Liver (tissue), 6 donors: ENCODE measurements at regions not wholly inside any gene's neighbourhood (a gene's known extent, or its start where the extent isn't known, plus 50 kb on each side); places are given as distances from the start of the nearest gene placed in this dataset.

Source experiments
- DNase-seq: peaks from one replicate; pipeline ENCODE4 v3.0.0-alpha.2; 2017; ENCODE audit warnings: low spot score
- H3K27ac ChIP-seq, 2 donors: one replicate each; pipeline ENCODE4 v1.7.0; 2013; ENCODE audit warnings: inconsistent platforms in 2 of 2, low read length in 2 of 2, control low read depth in 1 of 2, low read depth in 1 of 2, mild to moderate bottlenecking in 1 of 2
- H3K27me3 ChIP-seq, 4 donors: one replicate each; pipeline versions ENCODE4 v1.6.1 to v1.7.0; 2013; ENCODE audit warnings: low read length in 3 of 4, inconsistent platforms in 1 of 4, mild to moderate bottlenecking in 1 of 4, moderate library complexity in 1 of 4; ENCODE audit not compliant: control insufficient read depth in 4 of 4, insufficient read depth in 4 of 4
- H3K36me3 ChIP-seq, 4 donors: one replicate each; pipeline versions ENCODE4 v1.6.1 to v1.7.0; 2013; ENCODE audit warnings: low read length in 3 of 4, mild to moderate bottlenecking in 3 of 4, low read depth in 1 of 4, moderate library complexity in 1 of 4; ENCODE audit not compliant: control insufficient read depth in 4 of 4, insufficient read depth in 3 of 4
- H3K4me1 ChIP-seq, 4 donors: one replicate each; pipeline versions ENCODE4 v1.6.1 to v1.7.0; 2013; ENCODE audit warnings: low read length in 3 of 4, mild to moderate bottlenecking in 3 of 4, moderate library complexity in 1 of 4; ENCODE audit not compliant: control insufficient read depth in 4 of 4, insufficient read depth in 4 of 4
- H3K4me3 ChIP-seq, 3 donors: one replicate each; pipeline versions ENCODE4 v1.6.1 to v1.7.0; 2013; ENCODE audit warnings: low read length in 3 of 3, control low read depth in 1 of 3, low read depth in 1 of 3, mild to moderate bottlenecking in 1 of 3
- H3K9ac ChIP-seq, 2 donors: one replicate each; pipeline ENCODE4 v1.7.0; 2013; ENCODE audit warnings: low read length in 2 of 2, mild to moderate bottlenecking in 2 of 2, moderate library complexity in 2 of 2, control low read depth in 1 of 2, low read depth in 1 of 2
- H3K9me3 ChIP-seq, 4 donors: one replicate each; pipeline versions ENCODE4 v1.6.1 to v1.7.0; 2013; ENCODE audit warnings: low read length in 3 of 4; ENCODE audit not compliant: control insufficient read depth in 4 of 4
- FOXA1 ChIP-seq: IDR thresholded peaks from 2 replicates; pipeline ENCODE4 v1.6.1; 2016; ENCODE audit warnings: antibody characterized with exemption
- FOXA2 ChIP-seq: IDR thresholded peaks from 2 replicates; pipeline ENCODE4 v1.6.1; 2016; ENCODE audit warnings: antibody characterized with exemption
- GABPA ChIP-seq, 2 donors: IDR thresholded peaks in 1 of 2; conservative IDR thresholded peaks in 1 of 2; 2 replicates each; pipeline ENCODE4 v1.6.1; 2016; ENCODE audit warnings: antibody characterized with exemption in 2 of 2, mild to moderate bottlenecking in 1 of 2, moderate library complexity in 1 of 2
- HNF4A ChIP-seq, 2 donors: conservative IDR thresholded peaks; 2 replicates each; pipeline ENCODE4 v1.6.1; 2016; ENCODE audit warnings: antibody characterized with exemption in 2 of 2, mild to moderate bottlenecking in 2 of 2
- HNF4G ChIP-seq: IDR thresholded peaks from 2 replicates; pipeline ENCODE4 v1.6.1; 2016; ENCODE audit warnings: antibody characterized with exemption
- JUND ChIP-seq, 2 donors: IDR thresholded peaks; 2 replicates each; pipeline ENCODE4 v1.6.1; 2016; ENCODE audit warnings: antibody characterized with exemption in 2 of 2
- NR2F2 ChIP-seq: IDR thresholded peaks from 2 replicates; pipeline ENCODE4 v1.6.1; 2016; ENCODE audit warnings: antibody characterized with exemption
- RAD21 ChIP-seq, 2 donors: IDR thresholded peaks; 2 replicates each; pipeline ENCODE4 v1.6.1; 2016; ENCODE audit warnings: antibody characterized with exemption in 2 of 2, mild to moderate bottlenecking in 2 of 2
- RXRA ChIP-seq, 2 donors: IDR thresholded peaks; 2 replicates each; pipeline ENCODE4 v1.6.1; 2017 to 2018; ENCODE audit warnings: antibody characterized with exemption in 2 of 2, mild to moderate bottlenecking in 1 of 2
- SP1 ChIP-seq: IDR thresholded peaks from 2 replicates; pipeline ENCODE4 v1.6.1; 2018; ENCODE audit warnings: antibody characterized with exemption, mild to moderate bottlenecking
- TAF1 ChIP-seq: conservative IDR thresholded peaks from 2 replicates; pipeline ENCODE4 v1.6.1; 2016; ENCODE audit warnings: antibody characterized with exemption, mild to moderate bottlenecking
- YY1 ChIP-seq: IDR thresholded peaks from 2 replicates; pipeline ENCODE4 v1.6.1; 2016; ENCODE audit warnings: antibody characterized with exemption, mild to moderate bottlenecking
- TF ChIP-seq, protein P1 (sequence below): IDR thresholded peaks from 2 replicates; pipeline ENCODE4 v1.6.1; 2016; ENCODE audit warnings: antibody characterized with exemption
- TF ChIP-seq, protein P2 (sequence below): IDR thresholded peaks from 2 replicates; pipeline ENCODE4 v1.6.1; 2016; ENCODE audit warnings: antibody characterized with exemption, mild to moderate bottlenecking
- TF ChIP-seq, protein P3 (sequence below): IDR thresholded peaks from 2 replicates; pipeline ENCODE4 v1.6.1; 2016; ENCODE audit warnings: antibody characterized with exemption
- TF ChIP-seq, protein P4 (sequence below): IDR thresholded peaks from 2 replicates; pipeline ENCODE4 v1.6.1; 2016; ENCODE audit warnings: antibody characterized with exemption
- donor health status: healthy.
- donor health status: healthy.
- donor health status: healthy.

DNA sequence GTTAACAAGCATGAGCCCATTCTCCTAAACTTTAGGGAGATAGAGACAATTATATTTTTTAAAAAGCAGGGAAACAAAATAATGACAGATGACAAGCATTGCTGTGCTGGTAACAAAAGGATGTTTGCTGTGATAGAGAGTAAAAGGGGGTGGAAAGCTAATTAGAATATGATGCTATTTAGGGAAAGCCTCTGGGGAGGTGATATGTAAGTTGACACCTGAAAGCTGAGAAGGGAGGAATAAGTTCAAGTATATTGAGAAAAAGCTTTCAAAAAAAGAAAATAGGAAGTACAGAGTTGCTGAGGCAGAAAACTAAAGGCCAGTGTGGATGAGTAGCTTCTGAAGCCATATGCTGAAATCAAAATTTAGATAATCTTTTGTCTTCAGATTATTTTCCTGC is 565.2 kb upstream of the NRXN1 start:
- H3K9ac ChIP-seq = no peak overlapping the region
- DNase-seq = no peak
- no peak overlapping the region for H3K4me3 ChIP-seq

DNA sequence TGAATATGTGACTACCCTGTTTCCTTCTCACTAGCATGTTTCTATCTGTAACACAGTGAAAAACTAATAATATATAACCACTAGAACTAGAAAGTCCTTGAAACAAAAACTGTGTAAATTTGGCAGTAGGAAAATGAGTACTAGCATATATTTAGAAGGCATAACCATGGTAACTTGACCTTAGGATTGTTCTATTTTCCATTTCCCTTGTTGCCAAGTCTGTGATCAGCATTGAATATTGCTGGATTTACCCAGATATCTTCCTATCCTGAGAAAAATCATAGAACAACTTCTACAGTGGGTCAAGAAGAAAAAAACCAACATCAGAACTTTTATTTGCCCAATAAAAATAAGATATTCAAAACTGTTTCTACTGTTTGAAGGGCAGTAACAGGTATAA is 563.9 kb upstream of the NRXN1 start:
- Histone ChIP-seq H3K27me3 (peaks cover 0 to 2% (median 0%) of the 10 kb centered on the region in 4 donors), H3K4me1 (no peaks in the 10 kb centered on the region), H3K27ac (no peak overlapping the region), H3K9me3 (peaks cover 0 to 2% (median 0%) of the 10 kb centered on the region in 4 donors), H3K36me3 (no peaks in the 10 kb centered on the region), H3K9ac (no peak overlapping the region), H3K4me3 (no peak overlapping the region)
- TF ChIP-seq HNF4G (no peak), FOXA1 (no peak), RAD21 (IDR thresholded peaks at IDR 0.05) (no peak), YY1 (no peak), SP1 (no peak), HNF4A (conservative IDR thresholded peaks at IDR 0.05) (no peak)
- TF ChIP-seq, protein P1, sequence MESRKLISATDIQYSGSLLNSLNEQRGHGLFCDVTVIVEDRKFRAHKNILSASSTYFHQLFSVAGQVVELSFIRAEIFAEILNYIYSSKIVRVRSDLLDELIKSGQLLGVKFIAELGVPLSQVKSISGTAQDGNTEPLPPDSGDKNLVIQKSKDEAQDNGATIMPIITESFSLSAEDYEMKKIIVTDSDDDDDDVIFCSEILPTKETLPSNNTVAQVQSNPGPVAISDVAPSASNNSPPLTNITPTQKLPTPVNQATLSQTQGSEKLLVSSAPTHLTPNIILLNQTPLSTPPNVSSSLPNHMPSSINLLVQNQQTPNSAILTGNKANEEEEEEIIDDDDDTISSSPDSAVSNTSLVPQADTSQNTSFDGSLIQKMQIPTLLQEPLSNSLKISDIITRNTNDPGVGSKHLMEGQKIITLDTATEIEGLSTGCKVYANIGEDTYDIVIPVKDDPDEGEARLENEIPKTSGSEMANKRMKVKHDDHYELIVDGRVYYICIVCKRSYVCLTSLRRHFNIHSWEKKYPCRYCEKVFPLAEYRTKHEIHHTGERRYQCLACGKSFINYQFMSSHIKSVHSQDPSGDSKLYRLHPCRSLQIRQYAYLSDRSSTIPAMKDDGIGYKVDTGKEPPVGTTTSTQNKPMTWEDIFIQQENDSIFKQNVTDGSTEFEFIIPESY = no peak
- TF ChIP-seq, protein P2, sequence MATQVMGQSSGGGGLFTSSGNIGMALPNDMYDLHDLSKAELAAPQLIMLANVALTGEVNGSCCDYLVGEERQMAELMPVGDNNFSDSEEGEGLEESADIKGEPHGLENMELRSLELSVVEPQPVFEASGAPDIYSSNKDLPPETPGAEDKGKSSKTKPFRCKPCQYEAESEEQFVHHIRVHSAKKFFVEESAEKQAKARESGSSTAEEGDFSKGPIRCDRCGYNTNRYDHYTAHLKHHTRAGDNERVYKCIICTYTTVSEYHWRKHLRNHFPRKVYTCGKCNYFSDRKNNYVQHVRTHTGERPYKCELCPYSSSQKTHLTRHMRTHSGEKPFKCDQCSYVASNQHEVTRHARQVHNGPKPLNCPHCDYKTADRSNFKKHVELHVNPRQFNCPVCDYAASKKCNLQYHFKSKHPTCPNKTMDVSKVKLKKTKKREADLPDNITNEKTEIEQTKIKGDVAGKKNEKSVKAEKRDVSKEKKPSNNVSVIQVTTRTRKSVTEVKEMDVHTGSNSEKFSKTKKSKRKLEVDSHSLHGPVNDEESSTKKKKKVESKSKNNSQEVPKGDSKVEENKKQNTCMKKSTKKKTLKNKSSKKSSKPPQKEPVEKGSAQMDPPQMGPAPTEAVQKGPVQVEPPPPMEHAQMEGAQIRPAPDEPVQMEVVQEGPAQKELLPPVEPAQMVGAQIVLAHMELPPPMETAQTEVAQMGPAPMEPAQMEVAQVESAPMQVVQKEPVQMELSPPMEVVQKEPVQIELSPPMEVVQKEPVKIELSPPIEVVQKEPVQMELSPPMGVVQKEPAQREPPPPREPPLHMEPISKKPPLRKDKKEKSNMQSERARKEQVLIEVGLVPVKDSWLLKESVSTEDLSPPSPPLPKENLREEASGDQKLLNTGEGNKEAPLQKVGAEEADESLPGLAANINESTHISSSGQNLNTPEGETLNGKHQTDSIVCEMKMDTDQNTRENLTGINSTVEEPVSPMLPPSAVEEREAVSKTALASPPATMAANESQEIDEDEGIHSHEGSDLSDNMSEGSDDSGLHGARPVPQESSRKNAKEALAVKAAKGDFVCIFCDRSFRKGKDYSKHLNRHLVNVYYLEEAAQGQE = no peak
- DNase-seq = no peak

More for the DNA sequence above, 565.2 kb upstream of the NRXN1 start:
- H3K27me3 ChIP-seq = peaks cover 0 to 2% (median 0%) of the 10 kb centered on the region in 4 donors
- no peak overlapping the region for H3K27ac ChIP-seq
- TF ChIP-seq, protein P3, sequence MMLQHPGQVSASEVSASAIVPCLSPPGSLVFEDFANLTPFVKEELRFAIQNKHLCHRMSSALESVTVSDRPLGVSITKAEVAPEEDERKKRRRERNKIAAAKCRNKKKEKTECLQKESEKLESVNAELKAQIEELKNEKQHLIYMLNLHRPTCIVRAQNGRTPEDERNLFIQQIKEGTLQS = no peak
- TF ChIP-seq, protein P2 = no peak
- no peak for TF ChIP-seq TAF1
- TF ChIP-seq, protein P1 = no peak
- no peak for TF ChIP-seq NR2F2
- TF ChIP-seq YY1 = no peak
- no peak for TF ChIP-seq FOXA2
- no peak for TF ChIP-seq GABPA (IDR thresholded peaks at IDR 0.05 in 1 of 2, conservative IDR thresholded peaks at IDR 0.05 in 1 of 2)
- TF ChIP-seq, protein P4, sequence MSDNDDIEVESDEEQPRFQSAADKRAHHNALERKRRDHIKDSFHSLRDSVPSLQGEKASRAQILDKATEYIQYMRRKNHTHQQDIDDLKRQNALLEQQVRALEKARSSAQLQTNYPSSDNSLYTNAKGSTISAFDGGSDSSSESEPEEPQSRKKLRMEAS = no peak
- TF ChIP-seq RXRA (IDR thresholded peaks at IDR 0.05) = no peak
- no peak for TF ChIP-seq FOXA1
- TF ChIP-seq JUND (IDR thresholded peaks at IDR 0.05) = no peak
- no peak for TF ChIP-seq RAD21 (IDR thresholded peaks at IDR 0.05)
- H3K9me3 ChIP-seq = peaks cover 0 to 5% (median 0%) of the 10 kb centered on the region in 4 donors
- H3K36me3 ChIP-seq = no peaks in the 10 kb centered on the region
- no peaks in the 10 kb centered on the region for H3K4me1 ChIP-seq
